ENCODE measurements at regions not wholly inside any gene's neighbourhood (a gene's known extent, or its start where the extent isn't known, plus 50 kb on each side); places are given as distances from the start of the nearest gene placed in this dataset.

- TF ChIP-seq CTCF (IDR thresholded peaks at IDR 0.05; ENCODE audit: extremely low read depth in 1 of 2, insufficient read depth in 1 of 2, low read depth in 1 of 2, low read length in 2 of 2) = no peak
- no peak for TF ChIP-seq GATA2 (IDR thresholded peaks at IDR 0.05; ENCODE audit: insufficient read depth, insufficient read length, low read depth, low read length)
- TF ChIP-seq EZH2 (IDR thresholded peaks at IDR 0.05; ENCODE audit: borderline replicate concordance, low read depth, low read length, severe bottlenecking) = no peak
- TF ChIP-seq POLR2AphosphoS5 (IDR thresholded peaks at IDR 0.05; ENCODE audit: insufficient read depth, low read depth, low read length) = no peak
- no peak for TF ChIP-seq POLR2A (IDR thresholded peaks at IDR 0.05; ENCODE audit: low read depth, low read length)
Observed at GRCh38 chr3:13975686-13976085, 95.8 kb upstream of the WNT7A start.

All from endothelial cell of umbilical vein (primary cell).